ENCODE measurements at regions not wholly inside any gene's neighbourhood (a gene's known extent, or its start where the extent isn't known, plus 50 kb on each side); places are given as distances from the start of the nearest gene placed in this dataset.

GRCh38 chr12:75813072-75813471 lies 218.5 kb downstream of the PHLDA1 start:
- peaks cover 25% of the 10 kb centered on the region for H3K4me1 ChIP-seq (ENCODE audit: insufficient read depth, low read length, poor library complexity, severe bottlenecking)
- TF ChIP-seq CTCF (conservative IDR thresholded peaks at IDR 0.05; ENCODE audit: low read length): no peak
- TF ChIP-seq EZH2phosphoT487 (IDR thresholded peaks at IDR 0.05; ENCODE audit: borderline replicate concordance): no peak
- no peaks in the 10 kb centered on the region for H3K27me3 ChIP-seq (ENCODE audit: insufficient read depth, low read length, poor library complexity, severe bottlenecking)
- no peaks in the 10 kb centered on the region for H3F3A ChIP-seq (ENCODE audit: low read depth)
- no peaks in the 10 kb centered on the region for H3K9me3 ChIP-seq (ENCODE audit: insufficient read depth, low read depth, low read length)
- no peaks in the 10 kb centered on the region for H3K36me3 ChIP-seq (ENCODE audit: insufficient read depth, low read length)
- H3K9ac ChIP-seq (ENCODE audit: low read depth, low read length, poor library complexity, severe bottlenecking): no peak overlapping the region
- H3K4me3 ChIP-seq (ENCODE audit: low read length, poor library complexity, severe bottlenecking): no peak overlapping the region
- H3K4me2 ChIP-seq (ENCODE audit: low read depth, low read length, poor library complexity, severe bottlenecking): no peak overlapping the region
- H4K20me1 ChIP-seq (ENCODE audit: insufficient read depth, low read length, poor library complexity, severe bottlenecking): no peaks in the 10 kb centered on the region
- H3K9me2 ChIP-seq (replicated peaks; ENCODE audit: low read depth, low read length): no peaks in the 10 kb centered on the region
- no peak overlapping the region for H2AFZ ChIP-seq (ENCODE audit: low read length)
- no peaks in the 10 kb centered on the region for H3K79me2 ChIP-seq (ENCODE audit: insufficient read depth, low read length)

- Histone ChIP-seq H3K4me2 (ENCODE audit: low read depth, low read length, poor library complexity, severe bottlenecking) (no peak overlapping the region), H2AFZ (ENCODE audit: low read length) (no peak overlapping the region), H3F3A (ENCODE audit: low read depth) (no peaks in the 10 kb centered on the region), H4K20me1 (ENCODE audit: insufficient read depth, low read length, poor library complexity, severe bottlenecking) (no peaks in the 10 kb centered on the region), H3K4me3 (ENCODE audit: low read length, poor library complexity, severe bottlenecking) (no peak overlapping the region), H3K9me2 (replicated peaks; ENCODE audit: low read depth, low read length) (no peaks in the 10 kb centered on the region), H3K4me1 (ENCODE audit: insufficient read depth, low read length, poor library complexity, severe bottlenecking) (peaks cover 25% of the 10 kb centered on the region), H3K36me3 (ENCODE audit: insufficient read depth, low read length) (no peaks in the 10 kb centered on the region), H3K79me2 (ENCODE audit: insufficient read depth, low read length) (no peaks in the 10 kb centered on the region), H3K27me3 (ENCODE audit: insufficient read depth, low read length, poor library complexity, severe bottlenecking) (no peaks in the 10 kb centered on the region), H3K9me3 (ENCODE audit: insufficient read depth, low read depth, low read length) (no peaks in the 10 kb centered on the region), H3K9ac (ENCODE audit: low read depth, low read length, poor library complexity, severe bottlenecking) (no peak overlapping the region)
- TF ChIP-seq CTCF (conservative IDR thresholded peaks at IDR 0.05; ENCODE audit: low read length) (no peak), EZH2phosphoT487 (IDR thresholded peaks at IDR 0.05; ENCODE audit: borderline replicate concordance) (no peak)
Observed at GRCh38 chr12:75812271-75813018, 219.1 kb downstream of the PHLDA1 start.

- no peak overlapping the region for H3K9ac ChIP-seq (ENCODE audit: low read depth, low read length, poor library complexity, severe bottlenecking)
- H2AFZ ChIP-seq (ENCODE audit: low read length): no peak overlapping the region
- TF ChIP-seq EZH2phosphoT487 (IDR thresholded peaks at IDR 0.05; ENCODE audit: borderline replicate concordance) (no peak), CTCF (conservative IDR thresholded peaks at IDR 0.05; ENCODE audit: low read length) (no peak)
- H3K4me2 ChIP-seq (ENCODE audit: low read depth, low read length, poor library complexity, severe bottlenecking): no peak overlapping the region
- no peak overlapping the region for H3K4me3 ChIP-seq (ENCODE audit: low read length, poor library complexity, severe bottlenecking)
- H3K79me2 ChIP-seq (ENCODE audit: insufficient read depth, low read length): no peaks in the 10 kb centered on the region
- no peaks in the 10 kb centered on the region for H3K27me3 ChIP-seq (ENCODE audit: insufficient read depth, low read length, poor library complexity, severe bottlenecking)
- H4K20me1 ChIP-seq (ENCODE audit: insufficient read depth, low read length, poor library complexity, severe bottlenecking): no peaks in the 10 kb centered on the region
- H3K36me3 ChIP-seq (ENCODE audit: insufficient read depth, low read length): no peaks in the 10 kb centered on the region
- no peaks in the 10 kb centered on the region for H3K9me2 ChIP-seq (replicated peaks; ENCODE audit: low read depth, low read length)
- H3K4me1 ChIP-seq (ENCODE audit: insufficient read depth, low read length, poor library complexity, severe bottlenecking): peaks cover 12% of the 10 kb centered on the region
- H3K9me3 ChIP-seq (ENCODE audit: insufficient read depth, low read depth, low read length): no peaks in the 10 kb centered on the region
- H3F3A ChIP-seq (ENCODE audit: low read depth): no peaks in the 10 kb centered on the region
Observed at GRCh38 chr12:75809746-75810145, 221.8 kb downstream of the PHLDA1 start.

Data from Loucy (cell line).